Activated effector memory CD4-positive, alpha-beta T cell treated with anti-CD3 and anti-CD28 coated beads, Interleukin-2, amount 50 U/mL, for 16 hours (primary cell): ENCODE measurements at regions not wholly inside any gene's neighbourhood (a gene's known extent, or its start where the extent isn't known, plus 50 kb on each side); places are given as distances from the start of the nearest gene placed in this dataset.
"Not testable (repeated sequence)": the region's sequence is repeated elsewhere in the genome, so short reads cannot be mapped to it uniquely, and the experiment has no call there.

Experiments used
- DNase-seq: peaks from one replicate; pipeline ENCODE4 v3.0.0-alpha.2; 2020

GRCh38 chr1:20432341-20432740 is 53.7 kb downstream of the CAMK2N1 start:
- no peak for DNase-seq

- no peak for DNase-seq
These were observed 54.9 kb downstream of the CAMK2N1 start for GRCh38 chr1:20431176-20431460.

GRCh38 chr1:20430355-20431175 is 55.4 kb downstream of the CAMK2N1 start:
- peak; percentile 76 for DNase-seq

GRCh38 chr1:20429296-20429695 is 56.7 kb downstream of the CAMK2N1 start:
- no peak for DNase-seq

- DNase-seq = no peak
These were observed 57.2 kb downstream of the CAMK2N1 start for GRCh38 chr1:20428841-20429240.

- DNase-seq = no peak
These were observed 59.1 kb downstream of the CAMK2N1 start for GRCh38 chr1:20426923-20427322.

GRCh38 chr1:20426371-20426770 is 59.6 kb downstream of the CAMK2N1 start:
- no peak for DNase-seq

- no peak for DNase-seq
These were observed 60.4 kb downstream of the CAMK2N1 start for GRCh38 chr1:20425622-20426021.

GRCh38 chr1:20423169-20423795 is 62.7 kb downstream of the CAMK2N1 start:
- DNase-seq = no peak

GRCh38 chr1:20421441-20421840 is 64.6 kb downstream of the CAMK2N1 start:
- DNase-seq = no peak

- DNase-seq = no peak
These were observed 68.4 kb downstream of the CAMK2N1 start for GRCh38 chr1:20417581-20417980.

GRCh38 chr1:20416706-20417105 is 69.3 kb downstream of the CAMK2N1 start:
- DNase-seq = no peak

GRCh38 chr1:20413776-20414140 is 72.3 kb downstream of the CAMK2N1 start:
- DNase-seq = no peak

GRCh38 chr1:20413136-20413775 is 72.8 kb downstream of the CAMK2N1 start:
- DNase-seq = no peak

- peak; percentile 54 for DNase-seq
These were observed 74.6 kb downstream of the CAMK2N1 start for GRCh38 chr1:20411196-20411980.

GRCh38 chr1:20410503-20410902 is 75.5 kb downstream of the CAMK2N1 start:
- DNase-seq = no peak

- no peak for DNase-seq
These were observed 76.0 kb downstream of the CAMK2N1 start for GRCh38 chr1:20409971-20410370.

- DNase-seq = no peak
These were observed 77.0 kb downstream of the CAMK2N1 start for GRCh38 chr1:20409012-20409411.

- not testable (repeated sequence) for DNase-seq
These were observed 77.8 kb downstream of the CAMK2N1 start for GRCh38 chr1:20408133-20408650.

- DNase-seq = no peak
These were observed 80.0 kb downstream of the CAMK2N1 start for GRCh38 chr1:20405893-20406604.

- DNase-seq = no peak
These were observed 80.8 kb downstream of the CAMK2N1 start for GRCh38 chr1:20405051-20405754.
